HK-2 (cell line): ENCODE measurements at regions not wholly inside any gene's neighbourhood (a gene's known extent, or its start where the extent isn't known, plus 50 kb on each side); places are given as distances from the start of the nearest gene placed in this dataset.
"Not testable (repeated sequence)": the region's sequence is repeated elsewhere in the genome, so short reads cannot be mapped to it uniquely, and the experiment has no call there.

Experiments used
- DNase-seq: peaks from one replicate; pipeline ENCODE4 v3.0.0-alpha.2; 2018; ENCODE audit not compliant: unreplicated experiment

DNA sequence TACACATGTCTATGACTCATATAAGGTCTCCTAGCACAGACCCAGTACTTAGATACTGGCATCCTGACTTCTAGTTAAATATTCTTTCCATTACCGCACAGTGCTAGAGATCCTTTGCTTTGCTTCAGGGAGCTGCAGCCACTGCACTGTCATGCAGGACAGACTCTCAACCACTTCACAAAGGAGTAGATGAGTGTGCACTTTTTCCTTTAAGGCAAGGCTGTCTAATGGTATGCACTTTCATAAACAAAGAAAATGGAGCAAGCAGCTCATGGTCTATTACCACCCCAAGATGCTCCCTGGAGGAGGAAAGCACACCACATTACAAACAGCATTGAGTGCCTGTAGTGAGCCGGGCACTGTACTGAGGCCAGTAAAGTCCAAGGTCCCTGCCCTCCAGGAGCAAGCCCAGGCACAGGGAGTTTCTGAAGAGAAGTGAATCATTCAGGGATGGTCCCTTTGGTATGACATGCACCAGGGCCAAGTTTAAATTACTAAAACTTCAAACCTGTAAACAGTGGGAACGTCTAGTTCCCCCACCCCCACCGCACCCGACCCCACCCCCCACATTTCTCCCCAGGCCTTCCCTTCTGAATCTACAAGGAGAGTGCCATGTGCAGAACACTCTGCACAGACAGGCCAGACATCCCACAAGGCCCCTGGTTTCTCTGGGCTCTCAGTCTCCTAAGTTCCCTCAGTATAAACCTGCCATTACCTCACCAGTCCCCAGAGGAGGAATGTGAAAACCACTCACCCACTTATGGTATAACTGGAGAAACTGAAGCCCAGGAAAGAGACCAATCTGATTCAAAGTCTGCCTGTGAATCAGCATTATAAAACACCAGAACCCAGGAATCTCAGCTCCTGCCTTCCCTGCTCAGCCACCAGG is 107.8 kb upstream of the BCL6 start:
- DNase-seq, result peak; percentile 39

- DNase-seq, result no peak
Measured at GRCh38 chr3:187855131-187855530, 109.9 kb upstream of the BCL6 start.

DNA sequence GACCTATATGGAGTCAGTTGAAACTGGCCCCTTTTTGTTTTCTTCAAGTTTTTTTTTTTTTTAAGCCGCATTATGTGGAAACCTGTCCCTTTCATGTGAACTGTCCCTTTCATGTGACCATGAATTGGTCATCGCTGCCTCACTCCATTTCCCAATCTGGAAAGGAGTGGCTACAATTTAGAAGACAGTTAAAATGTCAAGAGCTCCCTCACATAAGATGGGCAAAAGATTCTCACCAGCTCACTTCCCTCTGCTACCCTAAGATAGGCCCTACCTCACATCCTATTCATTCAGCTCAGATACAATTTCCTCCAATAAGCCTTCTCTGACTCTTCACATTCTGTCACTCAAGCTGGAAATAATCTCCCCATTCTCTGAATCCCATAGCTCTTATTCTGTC is 111.3 kb upstream of the BCL6 start:
- no peak for DNase-seq

DNA sequence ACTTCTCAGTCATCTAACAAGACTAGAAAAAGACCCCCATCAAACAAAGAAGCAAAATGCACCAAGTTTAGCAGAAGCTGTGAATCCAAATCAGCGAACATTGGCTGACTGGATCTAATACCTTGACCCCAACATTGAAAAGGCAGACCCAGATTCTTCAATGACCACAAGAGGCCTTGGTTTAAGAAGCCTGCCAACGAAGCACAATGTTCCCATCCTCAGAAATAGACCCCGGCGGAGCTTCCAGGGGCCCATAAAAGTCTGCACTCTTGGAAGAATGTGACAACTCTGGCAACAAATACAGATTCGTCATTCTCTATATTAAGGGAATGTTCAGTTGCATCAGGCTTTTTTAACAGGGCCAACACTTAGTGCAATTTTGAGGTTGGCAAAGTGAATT is 112.8 kb upstream of the BCL6 start:
- DNase-seq, result no peak

- no peak for DNase-seq
Measured at GRCh38 chr3:187858711-187859110, 113.4 kb upstream of the BCL6 start.

DNA sequence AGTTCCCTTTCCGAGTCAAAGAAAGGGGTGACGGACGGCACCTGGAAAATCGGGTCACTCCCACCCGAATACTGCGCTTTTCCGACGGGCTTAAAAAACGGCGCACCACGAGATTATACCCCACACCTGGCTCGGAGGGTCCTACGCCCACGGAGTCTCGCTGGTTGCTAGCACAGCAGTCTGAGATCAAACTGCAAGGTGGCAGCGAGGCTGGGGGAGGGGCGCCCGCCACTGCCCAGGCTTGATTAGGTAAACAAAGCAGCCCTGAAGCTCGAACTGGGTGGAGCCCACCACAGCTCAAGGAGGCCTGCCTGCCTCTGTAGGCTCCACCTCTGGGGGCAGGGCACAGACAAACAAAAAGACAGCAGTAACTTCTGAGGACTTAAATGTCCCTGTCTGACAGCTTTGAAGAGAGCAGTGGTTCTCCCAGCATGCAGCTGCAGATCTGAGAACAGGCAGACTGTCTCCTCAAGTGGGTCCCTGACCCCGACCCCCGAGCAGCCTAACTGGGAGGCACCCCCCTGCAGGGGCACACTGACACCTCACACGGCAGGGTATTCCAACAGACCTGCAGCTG is 117.5 kb upstream of the BCL6 start:
- DNase-seq, result not testable (repeated sequence)

GRCh38 chr3:187870360-187871203 is 125.3 kb upstream of the BCL6 start:
- DNase-seq, result no peak

- DNase-seq, result no peak
Measured at GRCh38 chr3:187871204-187871591, 125.9 kb upstream of the BCL6 start.

DNA sequence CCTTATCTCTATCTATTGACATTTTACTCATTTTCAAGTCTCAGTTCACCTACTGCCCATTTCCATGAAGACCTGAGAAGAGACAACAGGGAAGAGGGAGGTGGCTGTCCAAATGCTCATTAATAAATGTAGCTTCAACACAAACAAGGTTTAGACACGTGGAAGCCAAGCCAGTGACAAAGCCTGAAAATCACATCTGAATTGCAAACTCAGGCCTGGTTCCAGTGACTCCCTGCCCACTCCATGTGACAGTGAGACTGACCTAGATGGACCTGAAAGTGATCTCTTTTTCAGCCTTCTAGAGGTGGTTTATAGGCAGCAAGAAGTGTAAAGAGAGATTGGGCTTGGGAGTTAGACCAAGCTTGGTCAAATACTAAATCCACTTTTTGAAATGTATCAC is 126.6 kb upstream of the BCL6 start:
- DNase-seq, result no peak

- DNase-seq, result no peak
Measured at GRCh38 chr3:187873843-187874242, 128.6 kb upstream of the BCL6 start.

- no peak for DNase-seq
Measured at GRCh38 chr3:187875863-187876262, 130.6 kb upstream of the BCL6 start.

DNA sequence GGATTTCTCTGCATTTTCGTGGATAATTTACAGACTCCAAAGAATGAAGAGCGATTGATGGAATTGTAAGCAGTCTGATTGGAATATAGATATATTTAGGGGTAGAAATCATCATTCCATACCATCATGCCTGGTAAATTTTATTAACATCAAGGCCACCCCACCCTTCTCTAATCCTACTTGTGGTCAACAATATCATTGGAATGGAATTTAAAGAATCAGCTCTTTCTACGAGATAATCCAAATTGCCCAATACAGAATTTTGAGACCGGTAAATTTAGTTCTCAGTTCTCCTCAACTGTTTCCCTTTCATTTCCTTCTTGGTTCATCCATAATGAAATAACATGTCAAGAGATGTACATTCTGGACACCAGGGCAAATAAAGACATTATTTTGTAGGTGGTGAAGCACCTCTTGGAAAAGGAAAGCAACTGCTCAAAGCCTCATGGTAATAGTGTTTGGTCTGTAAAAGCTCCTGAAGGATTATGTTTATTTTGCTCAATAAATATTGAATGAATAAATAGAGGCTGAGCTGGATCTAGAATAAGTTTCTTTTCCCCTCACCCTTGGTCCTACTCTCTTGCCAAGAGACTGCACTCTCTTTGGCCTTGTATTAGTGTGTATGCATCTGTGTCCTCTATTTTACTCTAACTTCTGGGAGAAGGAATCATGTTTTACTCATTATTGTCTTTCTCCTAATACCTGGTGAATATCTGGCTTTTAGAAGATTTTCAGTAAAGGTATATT is 133.7 kb upstream of the BCL6 start:
- no peak for DNase-seq

DNA sequence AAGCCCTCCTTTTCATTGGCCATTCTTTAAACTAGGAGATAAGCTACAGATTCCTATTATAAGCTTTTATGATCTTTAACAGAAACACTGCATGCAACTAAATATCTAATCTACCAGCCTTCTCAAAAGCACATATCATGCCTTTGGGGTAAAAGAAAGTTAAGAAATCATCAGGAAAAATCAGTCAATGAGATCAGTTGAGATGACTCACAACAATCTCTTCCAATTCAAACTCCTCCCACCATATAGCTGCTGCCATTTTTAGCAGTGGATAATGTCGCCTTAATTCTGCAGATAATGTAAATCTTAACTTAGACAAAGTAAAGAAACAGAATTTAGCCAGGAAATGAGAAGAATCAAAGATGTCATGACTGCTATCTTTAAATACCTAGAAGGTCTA is 135.2 kb upstream of the BCL6 start:
- no peak for DNase-seq

GRCh38 chr3:187880851-187881250 is 135.6 kb upstream of the BCL6 start:
- no peak for DNase-seq

DNA sequence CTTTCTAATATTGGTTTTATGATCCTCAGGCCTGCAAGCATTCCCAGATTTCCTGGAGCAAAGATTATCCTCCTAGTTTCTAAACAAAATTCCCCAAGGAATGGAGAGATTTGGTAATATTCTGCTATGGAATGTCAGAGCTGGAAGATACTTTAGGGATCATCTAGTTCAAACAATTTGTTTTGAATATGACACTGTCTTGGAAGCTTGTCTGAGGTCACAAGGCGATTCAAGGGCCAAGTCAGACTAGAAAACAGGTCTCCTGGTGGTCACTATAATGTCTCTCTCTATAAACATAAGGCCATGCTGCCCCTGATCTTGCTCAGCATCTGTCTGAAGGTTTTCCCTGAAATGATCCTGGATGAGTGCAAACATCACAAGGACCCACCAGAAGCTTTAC is 143.4 kb upstream of the BCL6 start:
- DNase-seq, result no peak

DNA sequence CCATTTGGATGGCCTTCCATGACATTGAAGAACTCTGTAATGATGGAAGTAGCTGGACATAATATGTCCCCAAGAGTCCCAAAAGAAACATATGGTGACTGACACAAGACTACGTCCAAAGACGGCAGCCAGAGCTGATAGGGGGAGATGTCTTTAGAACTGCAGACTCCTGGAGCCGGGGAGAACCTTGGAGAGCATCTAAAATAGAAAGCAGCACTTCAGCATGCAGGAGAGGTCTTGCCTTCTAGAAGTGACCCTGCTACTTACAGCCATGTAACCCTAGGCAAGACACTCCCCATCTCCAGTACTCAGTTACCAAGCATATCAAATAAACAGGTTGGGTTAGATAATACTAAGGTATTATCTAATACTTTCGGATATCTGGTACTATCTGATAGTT is 143.8 kb upstream of the BCL6 start:
- DNase-seq, result no peak

- DNase-seq, result no peak
Measured at GRCh38 chr3:187889601-187890404, 144.5 kb upstream of the BCL6 start.

- not testable (repeated sequence) for DNase-seq
Measured at GRCh38 chr3:187890405-187890752, 145.1 kb upstream of the BCL6 start.

DNA sequence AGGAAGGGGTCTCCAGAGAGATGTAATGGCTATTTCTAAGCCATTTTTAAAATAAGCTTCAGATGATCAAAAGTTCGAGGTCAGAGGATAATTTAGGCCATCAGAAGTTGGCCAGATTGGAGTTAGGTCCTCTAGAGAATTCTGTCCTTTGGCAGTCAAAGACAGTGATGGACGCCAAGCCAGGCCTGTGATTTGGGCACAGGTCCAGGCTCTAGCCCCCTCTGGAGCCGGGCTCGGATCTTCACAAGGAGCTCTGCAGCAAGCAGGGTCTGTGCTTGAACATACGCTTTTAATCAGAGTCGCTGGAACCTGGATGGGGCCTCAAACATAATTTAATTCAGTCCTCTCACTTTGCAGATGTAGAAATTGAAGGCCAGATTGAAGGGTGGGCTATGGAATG is 151.4 kb upstream of the BCL6 start:
- no peak for DNase-seq

GRCh38 chr3:187899246-187899645 is 154.0 kb upstream of the BCL6 start:
- no peak for DNase-seq
